H1 (cell line): ENCODE measurements at regions not wholly inside any gene's neighbourhood (a gene's known extent, or its start where the extent isn't known, plus 50 kb on each side); places are given as distances from the start of the nearest gene placed in this dataset.

Source experiments
- CTCF ChIA-PET: fragments of 300-600 bp; sonication (Branson Sonifier 250); formaldehyde crosslinking; loops from one replicate; lab custom pipeline; 2021; ENCODE audit not compliant: partially characterized antibody; lab: Charles Lee
- POLR2A ChIA-PET: fragments of 300-600 bp; sonication (Branson Sonifier 250); formaldehyde crosslinking; loops from one replicate; lab custom pipeline; 2021; ENCODE audit warnings: inconsistent platforms; ENCODE audit not compliant: partially characterized antibody; lab: Charles Lee
- DNase-seq, 2 experiments: peaks; one replicate each; pipeline versions ENCODE4 v3.0.0 to v3.0.0-alpha.2; 2010 to 2022; ENCODE audit warnings: low spot score in 2 of 2, low read depth in 1 of 2, mixed read lengths in 1 of 2
- FAIRE-seq: peaks from 2 replicates; lab custom pipeline; 2011; peaks lifted over from hg19 to GRCh38; lab: Jason Lieb, UNC
- H2AFZ ChIP-seq: 2 replicates; pipeline ENCODE4 v1.8.1; 2012; ENCODE audit warnings: low read length, inconsistent platforms
- H2AK5ac ChIP-seq: 2 replicates; pipeline ENCODE4 v1.6.1; 2013; ENCODE audit warnings: low read depth, low read length
- H2BK120ac ChIP-seq: replicated peaks from 2 replicates; pipeline ENCODE3; 2013; ENCODE audit warnings: low read depth, low read length, inconsistent platforms
- H2BK12ac ChIP-seq: 2 replicates; pipeline ENCODE4 v1.6.1; 2013; ENCODE audit warnings: low read depth, low read length
- H2BK15ac ChIP-seq: 2 replicates; pipeline ENCODE4 v1.6.1; 2013; ENCODE audit warnings: low read length
- H2BK20ac ChIP-seq: 2 replicates; pipeline ENCODE4 v1.6.1; 2013; ENCODE audit warnings: low read length
- H2BK5ac ChIP-seq: 2 replicates; pipeline ENCODE4 v1.6.1; 2013; ENCODE audit warnings: low read depth, low read length
- H3K14ac ChIP-seq: 2 replicates; pipeline ENCODE4 v1.6.1; 2013; ENCODE audit warnings: inconsistent platforms; ENCODE audit not compliant: insufficient read length
- H3K18ac ChIP-seq: 2 replicates; pipeline ENCODE4 v1.6.1; 2013; ENCODE audit warnings: low read length; ENCODE audit errors: extremely low read depth
- H3K23ac ChIP-seq: 2 replicates; pipeline ENCODE4 v1.6.1; 2013; ENCODE audit warnings: inconsistent platforms; ENCODE audit not compliant: insufficient read length
- H3K23me2 ChIP-seq: 2 replicates; pipeline ENCODE4 v1.6.1; 2013; ENCODE audit warnings: low read depth, low read length
- H3K27ac ChIP-seq: 2 replicates; pipeline ENCODE4 v1.6.1; 2011; ENCODE audit warnings: low read depth, low read length, inconsistent platforms
- H3K27me3 ChIP-seq, 4 experiments: replicated peaks in 1 of 4; 1 replicate in 1 of 4; 2 replicates in 3 of 4; pipeline versions ENCODE4 v1.6.1 to v1.8.1; 2011 to 2013; ENCODE audit warnings: low read length in 3 of 4, mild to moderate bottlenecking in 3 of 4, inconsistent platforms in 2 of 4, mixed read lengths in 2 of 4, moderate library complexity in 1 of 4; ENCODE audit not compliant: control insufficient read depth in 3 of 4, insufficient read depth in 3 of 4; ENCODE audit errors: extremely low read depth in 1 of 4
- H3K36me3 ChIP-seq, 4 experiments: 2 replicates each; pipeline versions ENCODE4 v1.6.1 to v1.8.1; 2011 to 2013; ENCODE audit warnings: mild to moderate bottlenecking in 4 of 4, low read length in 3 of 4, moderate library complexity in 2 of 4, control low read depth in 1 of 4, inconsistent platforms in 1 of 4; ENCODE audit not compliant: insufficient read depth in 4 of 4, control insufficient read depth in 2 of 4
- H3K4ac ChIP-seq: replicated peaks from 2 replicates; pipeline ENCODE3; 2013; ENCODE audit warnings: low read length, low read depth, mixed read lengths, inconsistent platforms; ENCODE audit not compliant: insufficient read length
- H3K4me1 ChIP-seq, 4 experiments: replicated peaks in 1 of 4; 1 replicate in 1 of 4; 2 replicates in 3 of 4; pipeline versions ENCODE4 v1.6.1 to v1.8.1; 2011 to 2013; ENCODE audit warnings: low read length in 3 of 4, inconsistent platforms in 2 of 4, mixed read lengths in 1 of 4; ENCODE audit not compliant: insufficient read depth in 4 of 4, control insufficient read depth in 3 of 4
- H3K4me2 ChIP-seq, 2 experiments: 2 replicates each; pipeline versions ENCODE4 v1.6.1 to v1.8.1; 2011 to 2013; ENCODE audit warnings: low read depth in 2 of 2, low read length in 2 of 2, control low read depth in 1 of 2, inconsistent platforms in 1 of 2, mild to moderate bottlenecking in 1 of 2; ENCODE audit not compliant: insufficient read depth in 1 of 2
- H3K4me3 ChIP-seq, 4 experiments: fragments of 200-600, 300-600 bp in 1 of 4; sonication (generic), shearing (Covaris generic), sonication (Bioruptor Twin) in 1 of 4; 2 replicates each; pipeline versions ENCODE4 v1.5.1 to v1.8.1; 2011 to 2016; ENCODE audit warnings: low read length in 4 of 4, low read depth in 3 of 4, control low read depth in 2 of 4, inconsistent platforms in 2 of 4, mild to moderate bottlenecking in 2 of 4, mixed read lengths in 1 of 4, moderate library complexity in 1 of 4; ENCODE audit not compliant: insufficient read depth in 2 of 4; ENCODE audit errors: extremely low read depth in 1 of 4
- H3K56ac ChIP-seq: replicated peaks from 2 replicates; pipeline ENCODE3; 2013; ENCODE audit warnings: low read depth, mild to moderate bottlenecking, mixed read lengths, low read length, inconsistent platforms; ENCODE audit not compliant: insufficient read length
- H3K79me1 ChIP-seq: 2 replicates; pipeline ENCODE4 v1.6.1; 2013; ENCODE audit warnings: low read depth, low read length, control low read depth
- H3K79me2 ChIP-seq, 2 experiments: 2 replicates each; pipeline versions ENCODE4 v1.6.1 to v1.8.1; 2012 to 2013; ENCODE audit warnings: low read length in 2 of 2, mild to moderate bottlenecking in 2 of 2, inconsistent platforms in 1 of 2; ENCODE audit not compliant: insufficient read depth in 2 of 2, control insufficient read depth in 1 of 2
- H3K9ac ChIP-seq, 4 experiments: replicated peaks in 1 of 4; 1 replicate in 1 of 4; 2 replicates in 3 of 4; pipeline versions ENCODE4 v1.6.1 to v1.8.1; 2011 to 2013; ENCODE audit warnings: low read depth in 3 of 4, low read length in 3 of 4, control low read depth in 2 of 4, mild to moderate bottlenecking in 2 of 4, moderate library complexity in 2 of 4, inconsistent platforms in 1 of 4; ENCODE audit errors: extremely low read depth in 1 of 4
- H3K9me3 ChIP-seq, 2 experiments: 2 replicates each; pipeline versions ENCODE4 v1.6.1 to v1.8.1; 2012 to 2013; ENCODE audit warnings: mild to moderate bottlenecking in 2 of 2, moderate library complexity in 2 of 2, control low read depth in 1 of 2, inconsistent platforms in 1 of 2, low read depth in 1 of 2, low read length in 1 of 2, mixed read lengths in 1 of 2; ENCODE audit not compliant: insufficient read depth in 2 of 2
- H4K20me1 ChIP-seq, 2 experiments: replicated peaks in 1 of 2; 2 replicates each; pipeline versions ENCODE3 to v1.8.1; 2011 to 2013; ENCODE audit warnings: inconsistent platforms in 2 of 2, low read length in 2 of 2, mild to moderate bottlenecking in 1 of 2; ENCODE audit not compliant: insufficient read depth in 2 of 2, control insufficient read depth in 1 of 2
- H4K5ac ChIP-seq: 2 replicates; pipeline ENCODE4 v1.6.1; 2013; ENCODE audit warnings: low read length, low read depth, mixed read lengths, inconsistent platforms; ENCODE audit not compliant: insufficient read length
- H4K8ac ChIP-seq: 2 replicates; pipeline ENCODE4 v1.8.0; 2013; ENCODE audit warnings: mild to moderate bottlenecking, moderate library complexity, low read length, inconsistent platforms; ENCODE audit not compliant: insufficient read depth; ENCODE audit errors: extremely low read depth
- H4K91ac ChIP-seq: replicated peaks from 2 replicates; pipeline ENCODE3; 2013; ENCODE audit warnings: low read length, mixed read lengths, inconsistent platforms; ENCODE audit not compliant: insufficient read length
- FOSL1 ChIP-seq: IDR thresholded peaks from 2 replicates; pipeline ENCODE4 v1.6.1; 2011; ENCODE audit warnings: mild to moderate bottlenecking, low read depth, low read length, moderate library complexity; ENCODE audit not compliant: insufficient read depth
- JUN ChIP-seq: IDR thresholded peaks from 2 replicates; pipeline ENCODE4 v1.6.1; 2011; ENCODE audit warnings: low read depth, mild to moderate bottlenecking, improper control_type of control experiment, low read length
- NANOG ChIP-seq: IDR thresholded peaks from 2 replicates; pipeline ENCODE4 v1.6.1; 2011; ENCODE audit warnings: low read length, low read depth, mild to moderate bottlenecking, inconsistent platforms; ENCODE audit not compliant: insufficient read depth, poor library complexity, severe bottlenecking
- POLR2A ChIP-seq, 2 experiments: IDR thresholded peaks; 1 replicate in 1 of 2; 2 replicates in 1 of 2; pipeline ENCODE4 v1.6.1; 2011; ENCODE audit warnings: low read depth in 2 of 2, low read length in 2 of 2, mild to moderate bottlenecking in 2 of 2; ENCODE audit errors: control extremely low read depth in 1 of 2
- WGBS, 2 experiments: shearing (Covaris generic) in 1 of 2; methylation state at CpG; one replicate each; pipeline versions ENCODE4 v1.1.6 to v1.1.7; 2013 to 2015; ENCODE audit warnings: low lambda C conversion rate in 2 of 2, mixed read lengths in 2 of 2, inconsistent platforms in 1 of 2, low coverage in 1 of 2, missing lambda C conversion rate in 1 of 2; ENCODE audit not compliant: insufficient replicate concordance in 2 of 2, insufficient coverage in 1 of 2, insufficient read length in 1 of 2; ENCODE audit errors: extremely low coverage in 1 of 2, missing lambda C conversion rate in 1 of 2; 5-methylcytosine and 5-hydroxymethylcytosine counted together

- no peak overlapping the region for H4K8ac ChIP-seq
- no peaks in the 10 kb centered on the region for H3K79me2 ChIP-seq
- no peaks in the 10 kb centered on the region for H3K23me2 ChIP-seq
- no peak overlapping the region for H3K18ac ChIP-seq
- no peaks in the 10 kb centered on the region for H3K36me3 ChIP-seq
- no peaks in the 10 kb centered on the region for H3K9me3 ChIP-seq
- H3K4me1 ChIP-seq: no peaks in the 10 kb centered on the region
- 89% methylated on average over 2 of the region's 2 CpGs; no CpG with 5 or more reads in 1 of the 2 experiments for WGBS, 2 experiments
- H3K4me3 ChIP-seq: no peak overlapping the region
- TF ChIP-seq POLR2A (IDR thresholded peaks at IDR 0.05; ENCODE audit: control extremely low read depth in 1 of 2, low read depth in 2 of 2, low read length in 2 of 2) (no peak), FOSL1 (no peak), JUN (no peak), NANOG (no peak)
- no peak overlapping the region for H3K27ac ChIP-seq
- H2BK20ac ChIP-seq: no peak overlapping the region
- no peaks in the 10 kb centered on the region for H4K20me1 ChIP-seq
- no peak overlapping the region for H2AFZ ChIP-seq
- no peaks in the 10 kb centered on the region for H3K79me1 ChIP-seq
- DNase-seq (no peak), FAIRE-seq (no peak)
- no peak overlapping the region for H2AK5ac ChIP-seq
- H3K27me3 ChIP-seq: no peaks in the 10 kb centered on the region
- H3K4me2 ChIP-seq: no peak overlapping the region
- H4K5ac ChIP-seq: no peak overlapping the region
- H3K9ac ChIP-seq: no peak overlapping the region
- no peak overlapping the region for H3K4ac ChIP-seq
- H2BK120ac ChIP-seq: no peak overlapping the region
- no peak overlapping the region for H3K23ac ChIP-seq
- H4K91ac ChIP-seq: no peak overlapping the region
- no peak overlapping the region for H3K56ac ChIP-seq
- H2BK12ac ChIP-seq: no peak overlapping the region
- no peak overlapping the region for H2BK5ac ChIP-seq
- CTCF ChIA-PET: no interaction called here
- H3K14ac ChIP-seq: no peak overlapping the region
- no peak overlapping the region for H2BK15ac ChIP-seq
- POLR2A ChIA-PET: no interaction called here
Observed at GRCh38 chr4:138330531-138330930, 88.4 kb upstream of the SLC7A11 start.
